PFSK-1 (cell line): ENCODE measurements at regions not wholly inside any gene's neighbourhood (a gene's known extent, or its start where the extent isn't known, plus 50 kb on each side); places are given as distances from the start of the nearest gene placed in this dataset.

Source experiments
- FOXP2 ChIP-seq: optimal IDR thresholded peaks from 2 replicates; pipeline ENCODE3; 2011; ENCODE audit warnings: borderline replicate concordance, control low read depth, inconsistent platforms; ENCODE audit not compliant: insufficient read depth; ENCODE audit errors: extremely low read length, extremely low read depth
- POLR2AphosphoS5 ChIP-seq: IDR thresholded peaks from 2 replicates; pipeline ENCODE4 v1.6.1; 2012; ENCODE audit warnings: low read depth, mild to moderate bottlenecking, control low read depth, low read length, moderate library complexity
- SIN3A ChIP-seq: IDR thresholded peaks from 2 replicates; pipeline ENCODE4 v1.6.1; 2012; ENCODE audit warnings: mild to moderate bottlenecking, low read length, moderate library complexity, borderline replicate concordance; ENCODE audit not compliant: insufficient read depth
- TAF1 ChIP-seq: IDR thresholded peaks from 2 replicates; pipeline ENCODE4 v1.6.1; 2012; ENCODE audit warnings: low read length, control low read depth, borderline replicate concordance; ENCODE audit not compliant: insufficient read depth
- TF ChIP-seq, protein P1 (sequence below), 2 experiments: IDR thresholded peaks; 2 replicates each; pipeline versions ENCODE4 v1.6.1 to v1.8.0; 2011 to 2012; ENCODE audit warnings: low read depth in 2 of 2, low read length in 2 of 2, control low read depth in 1 of 2, inconsistent platforms in 1 of 2, mild to moderate bottlenecking in 1 of 2, moderate library complexity in 1 of 2; ENCODE audit not compliant: insufficient read depth in 1 of 2

- TF ChIP-seq SIN3A: no peak
- TF ChIP-seq TAF1: no peak
- no peak for TF ChIP-seq FOXP2
- TF ChIP-seq, protein P1, sequence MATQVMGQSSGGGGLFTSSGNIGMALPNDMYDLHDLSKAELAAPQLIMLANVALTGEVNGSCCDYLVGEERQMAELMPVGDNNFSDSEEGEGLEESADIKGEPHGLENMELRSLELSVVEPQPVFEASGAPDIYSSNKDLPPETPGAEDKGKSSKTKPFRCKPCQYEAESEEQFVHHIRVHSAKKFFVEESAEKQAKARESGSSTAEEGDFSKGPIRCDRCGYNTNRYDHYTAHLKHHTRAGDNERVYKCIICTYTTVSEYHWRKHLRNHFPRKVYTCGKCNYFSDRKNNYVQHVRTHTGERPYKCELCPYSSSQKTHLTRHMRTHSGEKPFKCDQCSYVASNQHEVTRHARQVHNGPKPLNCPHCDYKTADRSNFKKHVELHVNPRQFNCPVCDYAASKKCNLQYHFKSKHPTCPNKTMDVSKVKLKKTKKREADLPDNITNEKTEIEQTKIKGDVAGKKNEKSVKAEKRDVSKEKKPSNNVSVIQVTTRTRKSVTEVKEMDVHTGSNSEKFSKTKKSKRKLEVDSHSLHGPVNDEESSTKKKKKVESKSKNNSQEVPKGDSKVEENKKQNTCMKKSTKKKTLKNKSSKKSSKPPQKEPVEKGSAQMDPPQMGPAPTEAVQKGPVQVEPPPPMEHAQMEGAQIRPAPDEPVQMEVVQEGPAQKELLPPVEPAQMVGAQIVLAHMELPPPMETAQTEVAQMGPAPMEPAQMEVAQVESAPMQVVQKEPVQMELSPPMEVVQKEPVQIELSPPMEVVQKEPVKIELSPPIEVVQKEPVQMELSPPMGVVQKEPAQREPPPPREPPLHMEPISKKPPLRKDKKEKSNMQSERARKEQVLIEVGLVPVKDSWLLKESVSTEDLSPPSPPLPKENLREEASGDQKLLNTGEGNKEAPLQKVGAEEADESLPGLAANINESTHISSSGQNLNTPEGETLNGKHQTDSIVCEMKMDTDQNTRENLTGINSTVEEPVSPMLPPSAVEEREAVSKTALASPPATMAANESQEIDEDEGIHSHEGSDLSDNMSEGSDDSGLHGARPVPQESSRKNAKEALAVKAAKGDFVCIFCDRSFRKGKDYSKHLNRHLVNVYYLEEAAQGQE (IDR thresholded peaks at IDR 0.05; ENCODE audit: insufficient read depth in 1 of 2, low read depth in 2 of 2, low read length in 2 of 2): no peak
- no peak for TF ChIP-seq POLR2AphosphoS5
Observed at GRCh38 chr5:89537800-89538199, 654.8 kb upstream of the MEF2C start.

DNA sequence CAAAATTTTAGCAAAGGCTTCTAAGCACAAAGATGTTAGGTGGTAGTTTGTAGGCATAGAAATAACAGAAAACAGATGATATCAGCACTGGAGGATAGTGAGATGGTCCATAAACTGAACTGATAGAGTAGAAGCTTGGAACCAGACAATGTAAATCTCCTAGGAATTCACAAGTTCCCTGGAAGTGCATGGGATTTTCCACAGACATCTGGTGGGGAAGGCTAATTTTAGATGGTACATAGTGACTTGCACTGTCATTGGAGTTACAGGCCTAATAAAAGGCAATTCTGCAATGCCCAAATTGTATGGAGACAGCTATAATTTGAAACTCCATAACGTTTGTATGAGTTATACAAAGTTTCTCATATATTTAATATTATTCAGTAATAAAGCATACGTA, 653.0 kb upstream of the MEF2C start:
- no peak for TF ChIP-seq POLR2AphosphoS5

DNA sequence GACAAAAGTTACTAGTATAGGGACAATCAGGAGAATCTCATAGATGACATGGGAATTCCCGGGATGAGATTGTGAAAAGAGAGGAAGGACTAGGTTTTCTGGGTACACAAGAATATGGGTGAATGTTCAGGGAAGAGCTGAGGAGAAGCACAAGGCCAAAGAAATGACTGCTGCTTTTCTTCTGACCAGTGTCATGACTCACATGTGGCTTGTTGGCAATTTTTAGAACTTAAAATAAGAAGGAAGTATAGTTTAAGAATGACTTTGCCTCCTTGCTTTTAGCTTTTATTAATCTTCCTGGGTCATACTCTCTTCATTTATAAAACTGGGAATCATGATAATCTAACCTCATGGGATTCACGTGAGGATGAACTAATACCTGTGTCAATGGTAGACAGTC, 652.4 kb upstream of the MEF2C start:
- TF ChIP-seq TAF1 (no peak), FOXP2 (no peak), SIN3A (no peak), POLR2AphosphoS5 (no peak)
- TF ChIP-seq, protein P1 (IDR thresholded peaks at IDR 0.05; ENCODE audit: insufficient read depth in 1 of 2, low read depth in 2 of 2, low read length in 2 of 2): no peak

GRCh38 chr5:89534331-89534730, 651.3 kb upstream of the MEF2C start:
- TF ChIP-seq TAF1: no peak
- TF ChIP-seq FOXP2: no peak
- no peak for TF ChIP-seq POLR2AphosphoS5
- TF ChIP-seq, protein P1 (IDR thresholded peaks at IDR 0.05; ENCODE audit: insufficient read depth in 1 of 2, low read depth in 2 of 2, low read length in 2 of 2): no peak
- no peak for TF ChIP-seq SIN3A

GRCh38 chr5:89524785-89525184, 641.8 kb upstream of the MEF2C start:
- TF ChIP-seq TAF1: no peak
- TF ChIP-seq, protein P1 (IDR thresholded peaks at IDR 0.05; ENCODE audit: insufficient read depth in 1 of 2, low read depth in 2 of 2, low read length in 2 of 2): no peak
- TF ChIP-seq FOXP2: no peak
- TF ChIP-seq SIN3A: no peak
- no peak for TF ChIP-seq POLR2AphosphoS5
